TTC549 (cell line): ENCODE measurements at regions not wholly inside any gene's neighbourhood (a gene's known extent, or its start where the extent isn't known, plus 50 kb on each side); places are given as distances from the start of the nearest gene placed in this dataset.

Experiments used
- FAIRE-seq: peaks from 2 replicates; lab custom pipeline; 2012; peaks lifted over from hg19 to GRCh38; lab: Jason Lieb, UNC

- no peak for FAIRE-seq
These were observed 338.2 kb upstream of the NAV3 start for GRCh38 chr12:77492536-77492935.

- no peak for FAIRE-seq
These were observed 341.2 kb upstream of the NAV3 start for GRCh38 chr12:77489331-77489970.

GRCh38 chr12:77488041-77488620, 342.6 kb upstream of the NAV3 start:
- FAIRE-seq = no peak

GRCh38 chr12:77486872-77487271, 343.8 kb upstream of the NAV3 start:
- no peak for FAIRE-seq

- FAIRE-seq = no peak
These were observed 344.5 kb upstream of the NAV3 start for GRCh38 chr12:77485961-77486854.

- FAIRE-seq = no peak
These were observed 349.0 kb upstream of the NAV3 start for GRCh38 chr12:77481687-77482086.

GRCh38 chr12:77477907-77478533, 352.7 kb upstream of the NAV3 start:
- FAIRE-seq = no peak

- FAIRE-seq = no peak
These were observed 358.9 kb upstream of the NAV3 start for GRCh38 chr12:77471801-77472200.

- FAIRE-seq = no peak
These were observed 360.9 kb upstream of the NAV3 start for GRCh38 chr12:77469578-77470333.

GRCh38 chr12:77442633-77443032, 377.3 kb upstream of the E2F7 start:
- no peak for FAIRE-seq

GRCh38 chr12:77439749-77440148, 374.4 kb upstream of the E2F7 start:
- FAIRE-seq = no peak

GRCh38 chr12:77438644-77439043, 373.3 kb upstream of the E2F7 start:
- FAIRE-seq = no peak

- FAIRE-seq = no peak
These were observed 371.8 kb upstream of the E2F7 start for GRCh38 chr12:77437206-77437605.

GRCh38 chr12:77435446-77436091, 370.2 kb upstream of the E2F7 start:
- no peak for FAIRE-seq

- no peak for FAIRE-seq
These were observed 368.4 kb upstream of the E2F7 start for GRCh38 chr12:77433799-77434198.

- FAIRE-seq = no peak
These were observed 364.1 kb upstream of the E2F7 start for GRCh38 chr12:77429426-77429825.

GRCh38 chr12:77421152-77421551, 355.8 kb upstream of the E2F7 start:
- no peak for FAIRE-seq

GRCh38 chr12:77409551-77409950, 344.2 kb upstream of the E2F7 start:
- no peak for FAIRE-seq

GRCh38 chr12:77407931-77408330, 342.6 kb upstream of the E2F7 start:
- no peak for FAIRE-seq

GRCh38 chr12:77406219-77406905, 341.0 kb upstream of the E2F7 start:
- no peak for FAIRE-seq

GRCh38 chr12:77402716-77403115, 337.3 kb upstream of the E2F7 start:
- no peak for FAIRE-seq
